HG02973 (cell line): ENCODE measurements at regions not wholly inside any gene's neighbourhood (a gene's known extent, or its start where the extent isn't known, plus 50 kb on each side); places are given as distances from the start of the nearest gene placed in this dataset.
"Not testable (repeated sequence)": the region's sequence is repeated elsewhere in the genome, so short reads cannot be mapped to it uniquely, and the experiment has no call there.

ENCODE experiments used
- ATAC-seq: cut with Tn5 transposase; IDR thresholded peaks from one replicate; pipeline ENCODE4 v1.9.1; 2021; ENCODE audit warnings: moderate library complexity; ENCODE audit not compliant: unreplicated experiment

DNA sequence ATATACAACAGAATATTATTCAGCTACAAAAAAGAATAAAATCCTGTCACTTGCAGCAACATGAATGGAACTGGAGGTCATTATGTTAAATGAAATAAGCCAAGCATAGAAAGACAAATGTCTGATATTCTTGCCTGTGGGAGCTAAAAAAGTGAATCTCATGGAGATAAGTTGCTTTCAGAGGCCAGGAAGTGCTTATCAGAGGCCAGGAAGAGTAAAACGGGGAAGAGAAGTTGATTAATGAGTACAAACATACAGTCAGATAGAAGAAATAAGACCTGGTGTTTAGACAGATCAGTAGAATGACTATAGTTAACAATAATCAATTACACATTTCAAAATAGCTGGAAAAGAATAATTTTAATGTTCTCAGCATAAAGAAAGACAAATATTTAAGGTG lies 54.4 kb upstream of the CPHXL start:
- no peak for ATAC-seq

DNA sequence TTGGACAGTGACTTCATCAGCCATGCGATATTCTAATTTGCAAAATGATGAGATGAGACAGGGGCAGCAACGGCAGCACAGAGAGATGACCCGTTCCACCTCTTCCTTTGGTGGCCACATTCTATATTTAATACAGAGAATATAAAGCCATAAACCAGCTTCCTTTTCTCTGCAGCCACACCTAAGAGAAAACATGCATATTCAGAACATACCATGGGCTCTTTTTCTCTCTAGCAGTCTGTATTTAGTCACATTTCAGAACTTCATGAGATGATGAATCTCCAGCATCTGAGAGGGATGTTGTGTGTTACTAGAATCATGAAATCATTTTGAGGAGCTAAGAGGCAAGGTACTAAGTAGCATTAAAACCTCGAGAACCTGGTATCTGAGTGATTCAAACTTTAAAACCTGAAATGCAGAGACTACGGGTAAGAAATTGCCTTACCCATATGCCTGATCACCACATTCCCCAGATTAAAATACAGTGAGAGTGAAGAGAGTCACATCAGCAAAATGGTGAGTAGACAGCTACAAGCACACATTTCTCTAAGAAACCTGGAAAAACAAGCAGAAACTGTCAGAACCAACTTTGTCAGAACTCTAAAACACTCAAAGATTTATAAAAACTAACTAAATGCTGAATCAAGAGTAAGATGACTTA lies 55.5 kb upstream of the CPHXL start:
- ATAC-seq: no peak

DNA sequence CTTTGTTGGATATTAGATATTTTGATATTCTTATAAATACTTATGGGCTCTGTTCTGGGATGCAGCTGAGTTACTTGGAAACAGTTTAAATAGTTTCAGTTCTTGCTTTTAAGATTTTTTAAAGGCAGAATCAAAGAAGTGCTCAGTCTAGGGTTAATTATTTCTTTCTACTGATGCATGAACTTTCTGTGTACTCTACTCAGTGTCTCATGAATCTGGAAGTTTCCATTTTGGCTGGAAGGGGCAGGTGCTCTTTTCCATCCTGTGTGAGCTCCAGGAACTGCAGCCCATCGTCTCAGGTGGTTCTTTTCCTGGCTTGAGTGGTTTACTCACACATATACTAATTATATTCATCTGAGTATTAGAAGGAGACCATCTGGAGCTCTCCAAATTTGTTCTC lies 61.1 kb upstream of the CPHXL start:
- ATAC-seq: no peak

DNA sequence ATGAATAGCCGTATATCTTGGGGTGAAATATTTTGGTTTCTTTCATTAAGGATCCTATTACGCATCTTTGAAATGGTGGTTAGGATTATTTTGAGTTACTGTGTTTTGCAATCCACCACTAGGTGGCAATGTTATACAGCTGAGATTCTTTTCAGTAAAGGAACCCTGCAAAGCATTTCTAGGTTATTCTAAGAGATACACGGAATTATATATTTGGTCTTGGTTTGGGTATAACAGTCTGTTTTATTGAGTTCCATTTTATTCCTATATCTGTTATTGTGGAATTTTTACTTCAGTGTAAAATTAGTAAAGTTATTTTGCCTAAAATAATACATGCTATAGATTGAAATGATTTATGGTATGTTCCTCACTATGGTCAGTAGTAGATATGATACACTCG lies 62.9 kb upstream of the CPHXL start:
- ATAC-seq: no peak

DNA sequence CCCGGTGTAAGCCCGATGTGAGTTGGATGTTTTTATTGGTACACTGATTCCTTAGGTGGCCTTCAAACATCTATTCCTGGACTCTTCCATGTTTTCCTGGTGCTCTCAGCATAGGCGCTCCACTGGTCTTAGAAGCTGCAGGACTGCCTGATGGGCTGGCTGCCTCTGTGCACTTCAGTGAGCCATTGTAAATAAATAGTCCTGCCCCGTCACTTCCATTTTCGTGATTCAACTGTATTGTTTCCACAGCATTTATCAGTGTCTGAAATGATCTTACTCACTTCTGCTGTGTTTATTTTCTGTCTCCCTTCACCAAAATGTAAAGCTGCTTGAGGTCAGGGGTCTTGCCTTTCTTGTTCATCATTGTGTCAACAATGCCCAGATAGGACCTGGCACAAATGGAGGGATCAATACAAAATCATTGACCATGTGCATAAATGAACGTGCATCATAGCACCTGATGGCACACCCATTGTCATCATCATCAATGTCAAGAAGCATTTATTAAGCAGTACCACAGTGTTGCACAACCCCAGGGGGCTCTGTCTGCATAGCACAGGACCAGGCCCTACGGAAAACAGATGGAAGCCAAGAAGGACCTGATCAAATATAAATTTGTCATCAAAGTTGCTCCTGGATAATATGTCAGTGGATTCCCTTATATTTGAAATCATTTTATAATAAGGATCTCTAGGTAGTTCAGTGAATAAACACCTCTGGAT lies 66.6 kb upstream of the CPHXL start:
- no peak for ATAC-seq

DNA sequence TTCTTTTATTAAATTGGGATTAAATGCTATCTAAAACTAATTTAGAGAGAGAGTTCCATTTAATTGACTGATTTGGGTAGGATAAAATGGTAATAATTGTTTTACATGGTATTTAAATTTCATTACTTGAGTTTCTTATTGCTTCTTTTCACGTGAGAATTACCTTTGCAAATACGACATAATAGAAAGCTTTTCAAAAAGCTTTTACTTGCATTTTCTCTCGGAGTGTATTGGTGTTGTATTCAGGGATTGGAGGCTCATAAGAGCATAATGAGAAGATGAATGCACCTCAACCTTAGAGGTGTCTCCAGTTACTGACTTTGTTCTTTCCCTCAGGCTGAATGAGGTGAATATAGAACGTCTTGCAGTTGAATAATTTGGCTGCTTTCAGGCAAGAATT lies 67.4 kb upstream of the CPHXL start:
- ATAC-seq: no peak

DNA sequence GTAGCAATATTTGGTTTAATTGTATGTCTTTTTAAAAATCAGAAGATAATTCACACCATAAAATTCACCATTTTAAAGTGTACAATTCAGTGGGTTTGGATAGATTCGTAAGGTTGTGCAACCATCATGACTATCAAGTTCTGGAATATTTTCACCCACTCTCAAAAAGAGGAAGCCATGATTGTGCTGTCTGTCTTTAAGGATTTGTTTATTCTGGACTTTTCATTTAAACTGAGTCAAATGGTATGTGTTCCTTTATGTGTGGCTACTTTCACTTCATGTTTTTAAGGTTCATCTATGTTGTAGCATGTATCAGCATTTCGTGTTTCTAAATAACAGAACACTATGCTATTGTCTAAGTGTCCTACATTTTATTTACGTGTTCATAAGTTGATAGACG lies 68.1 kb upstream of the CPHXL start:
- no peak for ATAC-seq

DNA sequence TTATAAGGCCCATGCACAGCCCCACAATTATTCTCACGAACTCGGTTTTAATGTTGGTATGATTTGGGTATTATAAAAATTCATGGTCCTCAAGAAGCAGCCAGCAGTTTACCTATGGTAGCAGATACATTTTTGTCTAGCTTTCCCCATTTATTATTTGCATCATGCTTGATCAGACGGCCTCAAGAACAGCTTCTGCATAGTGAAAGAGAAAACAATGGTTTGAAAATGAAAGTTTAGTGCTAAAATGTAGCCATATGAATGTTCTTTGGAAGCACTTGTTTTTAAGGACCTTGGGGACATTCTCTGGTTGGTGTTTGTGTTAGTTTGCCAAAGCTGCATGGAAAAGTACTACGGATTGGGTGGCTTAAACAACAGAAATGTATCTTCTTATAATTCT lies 72.4 kb upstream of the CPHXL start:
- no peak for ATAC-seq

DNA sequence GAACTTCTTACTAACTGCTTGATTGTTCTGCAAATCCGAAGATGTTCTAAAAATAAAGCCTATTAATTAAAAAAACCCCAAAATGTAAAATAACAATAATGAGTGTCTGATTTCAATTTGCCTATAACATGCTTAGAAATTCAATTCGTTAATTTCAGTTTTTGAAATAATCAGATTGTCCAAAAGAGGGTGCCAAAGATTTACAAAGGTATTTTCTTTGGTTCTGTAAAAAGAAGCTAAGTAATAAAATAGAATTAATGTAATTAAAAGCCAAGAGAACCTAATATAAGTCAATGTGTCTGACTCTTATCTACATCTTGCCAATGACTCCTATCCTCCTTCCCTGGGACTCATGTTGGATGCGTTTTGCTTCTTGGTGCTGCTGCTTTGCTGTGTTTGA lies 75.0 kb upstream of the CPHXL start:
- no peak for ATAC-seq

DNA sequence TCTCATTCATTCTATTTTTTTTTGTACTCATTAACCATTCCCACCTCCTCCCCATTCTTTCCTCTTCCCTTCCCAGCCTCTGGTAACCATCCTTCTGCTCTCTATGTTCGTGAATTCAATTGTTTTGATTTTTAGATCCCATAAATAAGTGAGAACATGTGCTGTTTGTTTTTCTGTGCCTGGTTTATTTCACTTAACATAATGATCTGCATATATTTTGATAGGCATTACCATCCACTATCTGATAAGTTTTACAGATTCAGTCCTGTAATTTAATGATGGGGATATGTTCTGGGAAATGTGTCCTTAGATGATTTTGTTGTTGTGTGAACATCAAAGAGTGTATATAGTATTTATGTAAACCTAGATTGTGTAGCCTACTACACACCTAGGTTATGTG lies 77.5 kb upstream of the CPHXL start:
- ATAC-seq: no peak

DNA sequence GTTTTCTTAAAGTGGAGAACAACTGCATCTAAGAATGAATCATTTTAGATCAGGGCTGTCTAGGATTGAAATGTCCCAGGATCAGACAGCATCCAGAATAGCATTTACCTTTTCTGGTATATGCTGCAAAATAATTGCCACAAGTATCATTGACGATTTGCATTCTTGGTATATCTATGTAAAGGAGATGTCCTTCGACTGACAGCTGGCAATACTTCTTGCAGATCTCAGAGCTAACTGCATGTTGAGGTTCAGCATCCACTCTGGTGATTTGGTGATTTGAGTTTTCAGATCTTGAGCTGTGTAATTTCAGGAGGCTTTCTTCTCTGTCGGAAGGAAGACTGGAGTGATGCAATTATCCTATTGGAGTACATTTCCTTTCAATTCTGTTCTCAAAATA lies 78.1 kb upstream of the CPHXL start:
- no peak for ATAC-seq

DNA sequence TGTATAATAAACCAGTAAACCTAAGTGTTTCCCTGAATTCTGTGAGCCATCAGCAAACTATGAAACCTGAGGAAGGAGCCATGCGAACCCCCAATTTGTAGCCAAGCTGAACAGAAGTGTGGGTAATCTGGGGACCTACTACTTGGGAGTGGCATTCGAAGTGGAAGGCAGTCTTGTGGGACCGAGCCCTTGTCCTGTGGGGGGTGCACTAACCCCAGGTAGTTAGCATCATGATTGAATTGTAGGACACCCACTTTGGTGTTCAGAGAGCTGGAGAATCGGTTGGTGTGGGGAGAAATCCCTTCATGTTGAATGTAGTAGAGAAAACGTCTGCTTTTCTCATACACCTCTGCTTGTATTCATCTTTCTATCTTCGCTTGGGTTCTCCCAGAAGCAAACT lies 79.7 kb upstream of the CPHXL start:
- ATAC-seq: no peak

DNA sequence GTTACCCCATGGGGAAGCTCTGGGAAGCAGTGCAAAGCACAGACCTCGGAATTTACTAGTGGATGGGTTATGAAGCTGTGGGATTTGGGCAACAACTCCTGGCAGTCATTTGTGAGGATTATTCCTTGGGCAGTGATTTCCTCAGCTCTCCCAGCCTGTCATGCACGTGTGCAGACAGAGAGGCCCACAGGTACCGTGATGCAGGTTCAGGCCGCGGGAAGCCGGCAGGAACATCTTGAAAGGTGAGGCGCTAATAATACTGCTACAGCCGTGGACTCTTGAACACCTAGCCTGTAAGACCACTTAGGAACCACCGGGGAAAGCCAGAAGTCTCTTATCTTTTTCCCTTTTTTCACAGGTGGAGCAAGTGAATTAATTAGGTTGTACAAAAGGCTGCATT lies 80.2 kb upstream of the CPHXL start:
- ATAC-seq: no peak

DNA sequence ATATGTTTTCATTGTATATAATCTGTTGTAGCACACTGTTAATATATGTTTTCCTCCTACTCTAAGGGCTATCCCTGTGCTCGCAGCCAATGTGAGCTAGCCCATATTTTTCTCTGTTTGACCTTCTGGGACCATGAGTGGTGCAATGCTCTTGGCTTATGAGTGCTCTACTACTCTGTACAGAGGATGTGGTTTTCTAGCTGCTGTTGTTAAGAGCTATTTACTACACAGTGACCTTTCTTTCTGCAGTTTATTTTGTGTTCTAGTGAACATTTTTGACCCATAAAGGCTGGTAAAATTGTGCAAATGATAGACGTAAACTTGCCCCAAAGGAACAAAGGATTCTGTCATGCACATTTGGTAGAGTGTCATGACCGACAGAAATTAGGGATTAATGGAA lies 84.1 kb upstream of the CPHXL start:
- ATAC-seq: no peak

DNA sequence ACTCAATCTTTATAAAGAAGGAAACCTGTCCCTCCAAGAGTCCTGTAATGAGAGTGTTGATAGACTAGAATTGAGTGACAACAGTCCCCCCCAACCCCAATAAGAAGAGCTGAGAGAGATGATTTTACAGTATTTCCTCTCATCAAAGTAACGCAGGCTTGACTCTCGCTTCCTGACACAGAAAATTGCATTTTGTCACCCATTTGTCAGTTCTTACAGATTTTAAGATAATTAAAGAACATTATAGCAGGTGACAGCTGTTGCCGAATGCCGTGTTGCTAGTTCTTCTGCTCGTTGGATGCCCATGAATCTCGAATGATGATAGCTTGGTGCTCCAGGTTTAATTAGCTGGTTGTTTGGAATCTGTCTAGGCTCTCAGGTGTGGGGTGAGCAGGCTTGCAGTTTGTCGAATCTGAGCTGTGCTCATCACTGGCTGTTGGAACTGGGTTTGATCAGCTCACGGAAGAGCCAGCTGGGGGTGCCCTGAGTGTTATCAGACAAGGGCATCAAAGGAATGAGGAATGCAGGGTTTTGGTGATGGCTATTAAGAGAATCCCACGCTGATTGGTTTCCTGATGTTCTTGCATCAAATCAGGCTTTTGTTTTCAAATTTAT lies 84.8 kb upstream of the CPHXL start:
- ATAC-seq: no peak

DNA sequence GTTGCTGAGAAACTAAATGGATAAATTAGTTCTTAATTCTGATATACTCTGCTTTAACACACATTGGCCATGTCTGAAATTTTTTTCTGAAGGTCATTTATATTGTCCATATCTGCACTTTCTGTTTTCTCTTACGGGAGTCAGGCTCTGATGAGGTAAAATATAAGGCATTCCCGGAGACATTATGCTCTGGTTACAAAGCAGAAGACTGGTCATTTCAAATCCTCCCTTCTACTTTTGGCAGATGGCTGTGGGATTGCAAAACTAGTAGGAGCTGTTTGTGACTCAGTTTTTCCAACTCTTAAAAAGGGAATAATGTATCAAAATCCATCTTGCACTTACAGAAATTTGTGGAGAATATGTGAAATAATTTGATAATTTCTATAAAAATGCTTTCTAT lies 92.2 kb upstream of the CPHXL start:
- ATAC-seq: no peak

DNA sequence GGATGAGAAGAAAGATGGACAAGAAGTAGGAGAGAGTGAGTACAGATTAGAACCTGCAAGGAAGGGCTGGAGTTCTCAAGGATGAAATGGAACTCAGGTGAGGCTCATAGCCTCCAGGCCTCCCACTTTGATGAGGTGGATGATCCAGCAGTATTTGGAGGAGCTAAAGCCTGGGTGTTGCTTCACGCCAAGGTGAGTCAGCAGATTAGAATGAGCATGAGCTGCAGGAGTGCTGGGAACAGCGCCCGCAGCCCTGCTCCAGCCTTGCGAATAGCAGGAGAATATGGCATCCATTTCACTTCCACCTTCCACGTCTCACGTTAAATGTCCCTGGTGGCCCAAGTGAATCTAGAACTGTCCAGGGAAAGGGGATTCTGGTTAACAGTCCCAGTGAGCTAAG lies 94.4 kb upstream of the CPHXL start:
- no peak for ATAC-seq

DNA sequence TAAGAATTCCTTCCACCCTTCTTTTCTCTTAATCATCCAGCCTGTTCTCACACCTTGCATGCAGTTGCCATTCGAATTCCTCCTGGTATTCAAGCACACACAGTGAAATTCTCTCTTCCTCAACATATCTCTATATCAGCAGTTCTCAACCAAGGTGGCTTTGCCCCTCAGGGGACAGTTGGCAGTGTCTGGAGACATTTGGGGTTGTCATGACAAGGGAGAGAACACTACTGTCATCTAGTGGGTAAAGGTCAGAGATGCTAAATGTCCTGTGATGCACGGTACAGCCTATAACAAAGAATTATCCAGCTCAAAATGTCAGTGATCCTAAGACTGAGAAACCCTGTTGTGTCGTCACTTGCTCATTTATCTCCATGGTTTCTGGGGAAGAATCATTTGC lies 94.8 kb upstream of the CPHXL start:
- no peak for ATAC-seq

DNA sequence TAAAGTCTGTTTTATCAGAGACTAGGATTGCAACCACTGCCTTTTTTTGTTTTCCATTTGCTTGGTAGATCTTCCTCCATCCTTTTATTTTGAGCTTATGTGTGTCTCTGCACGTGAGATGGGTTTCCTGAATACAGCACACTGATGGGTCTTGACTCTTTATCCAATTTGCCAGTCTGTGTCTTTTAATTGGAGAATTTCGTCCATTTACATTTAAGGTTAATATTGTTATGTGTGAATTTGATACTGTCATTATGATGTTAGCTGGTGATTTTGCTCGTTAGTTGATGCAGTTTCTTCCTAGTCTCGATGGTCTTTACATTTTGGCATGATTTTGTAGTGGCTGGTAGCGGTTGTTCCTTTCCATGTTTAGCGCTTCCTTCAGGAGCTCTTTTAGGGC lies 99.5 kb upstream of the CPHXL start:
- ATAC-seq: not testable (repeated sequence)

DNA sequence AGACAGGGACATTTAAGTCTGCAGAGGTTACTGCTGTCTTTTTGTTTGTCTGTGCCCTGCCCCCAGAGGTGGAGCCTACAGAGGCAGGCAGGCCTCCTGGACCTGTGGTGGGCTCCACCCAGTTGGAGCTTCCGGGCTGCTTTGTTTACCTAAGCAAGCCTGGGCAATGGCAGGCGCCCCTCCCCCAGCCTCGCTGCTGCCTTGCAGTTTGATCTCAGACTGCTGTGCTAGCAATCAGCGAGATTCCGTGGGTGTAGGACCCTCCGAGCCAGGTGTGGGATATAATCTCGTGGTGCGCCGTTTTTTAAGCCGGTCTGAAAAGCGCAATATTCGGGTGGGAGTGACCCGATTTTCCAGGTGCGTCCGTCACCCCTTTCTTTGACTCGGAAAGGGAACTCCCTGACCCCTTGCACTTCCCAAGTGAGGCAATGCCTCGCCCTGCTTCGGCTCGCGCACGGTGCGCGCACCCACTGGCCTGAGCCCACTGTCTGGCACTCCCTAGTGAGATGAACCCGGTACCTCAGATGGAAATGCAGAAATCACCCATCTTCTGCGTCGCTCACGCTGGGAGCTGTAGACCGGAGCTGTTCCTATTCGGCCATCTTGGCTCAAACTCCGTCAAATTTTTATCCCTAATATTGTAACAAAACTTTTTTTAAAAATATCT lies 101.2 kb upstream of the CPHXL start:
- not testable (repeated sequence) for ATAC-seq

DNA sequence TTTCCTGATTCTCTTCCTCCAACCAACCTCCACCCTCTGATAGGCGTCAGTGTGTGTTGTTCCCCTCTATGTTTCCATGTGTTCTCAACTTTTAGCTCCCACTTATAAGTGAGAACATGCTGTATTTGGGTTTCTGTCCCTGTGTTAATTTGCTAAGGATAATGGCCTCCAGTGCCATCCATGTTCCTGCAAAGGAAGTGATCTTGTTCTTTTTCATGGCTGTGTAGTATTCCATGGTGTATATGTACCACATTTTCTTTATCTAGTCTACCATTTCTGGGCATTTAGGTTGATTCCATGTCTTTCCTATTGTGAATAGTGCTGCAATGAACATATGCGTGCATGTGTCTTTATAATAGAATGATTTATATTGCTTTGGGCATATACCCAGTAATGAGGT lies 107.1 kb upstream of the CPHXL start:
- not testable (repeated sequence) for ATAC-seq
